ENCODE measurements at regions not wholly inside any gene's neighbourhood (a gene's known extent, or its start where the extent isn't known, plus 50 kb on each side); places are given as distances from the start of the nearest gene placed in this dataset.
A peak's percentile ranks its signal among the peaks of the same experiment; 100 is the strongest.
"Not testable (repeated sequence)": the region's sequence is repeated elsewhere in the genome, so short reads cannot be mapped to it uniquely, and the experiment has no call there.

DNA sequence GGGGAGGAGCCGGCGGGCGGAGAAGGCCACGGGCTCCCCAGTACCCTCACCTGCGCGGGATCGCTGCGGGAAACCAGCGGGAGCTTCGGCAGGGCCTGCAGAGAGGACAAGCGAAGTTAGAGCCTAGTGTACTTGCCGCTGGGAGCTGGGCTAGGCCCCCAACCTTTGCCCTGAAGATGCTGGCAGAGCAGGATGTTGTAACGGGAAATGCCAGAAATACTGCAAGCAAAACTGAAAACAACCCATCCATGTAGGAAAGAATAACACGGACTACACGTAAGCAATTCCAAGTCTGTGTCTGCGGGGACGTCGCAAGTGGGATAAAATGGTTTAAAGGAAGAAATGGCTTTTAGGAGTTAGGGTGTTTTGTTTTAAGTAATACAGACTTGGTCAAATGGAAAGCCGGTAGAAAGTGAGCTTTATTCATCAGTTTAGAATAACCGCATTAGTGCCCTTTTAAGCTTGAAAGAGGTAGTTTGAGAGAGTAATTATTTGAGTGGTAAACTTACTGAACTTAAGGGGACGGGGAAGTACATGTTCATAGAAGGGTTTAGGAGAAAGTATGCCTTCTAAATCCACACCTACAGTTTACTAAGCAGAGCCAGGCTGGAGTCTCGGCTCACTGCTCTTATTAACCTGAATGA, 121.3 kb upstream of the NIPA1 start:
- WGBS, 2 experiments: 28 to 34% methylated on average over 5 to 6 of the region's 22 CpGs
- Histone ChIP-seq H3K27me3 (ENCODE audit: control insufficient read depth, insufficient read depth, low read length, poor library complexity, severe bottlenecking) (peaks cover 31% of the 10 kb centered on the region), H3K4me3 (ENCODE audit: insufficient read depth, low read depth, low read length) (peak overlapping the region; percentile 33)
- H3K4me1 ChIP-seq (ENCODE audit: control insufficient read depth, insufficient read depth, low read length); H3K36me3 ChIP-seq (ENCODE audit: control insufficient read depth, insufficient read depth, low read length); H3K27ac ChIP-seq (ENCODE audit: insufficient read depth, low read depth, low read length, poor library complexity, severe bottlenecking); H3K9me3 ChIP-seq (ENCODE audit: control insufficient read depth, low read length): not testable (repeated sequence)

GRCh38 chr15:22665711-22666110, 120.7 kb upstream of the NIPA1 start:
- not testable (repeated sequence) for H3K36me3 ChIP-seq (ENCODE audit: control insufficient read depth, insufficient read depth, low read length); H3K9me3 ChIP-seq (ENCODE audit: control insufficient read depth, low read length); H3K27ac ChIP-seq (ENCODE audit: insufficient read depth, low read depth, low read length, poor library complexity, severe bottlenecking); H3K4me3 ChIP-seq (ENCODE audit: insufficient read depth, low read depth, low read length); H3K4me1 ChIP-seq (ENCODE audit: control insufficient read depth, insufficient read depth, low read length)
- peaks cover 31% of the 10 kb centered on the region for H3K27me3 ChIP-seq (ENCODE audit: control insufficient read depth, insufficient read depth, low read length, poor library complexity, severe bottlenecking)
- 91% methylated on average over 1 of the region's 2 CpGs; no CpG with 5 or more reads in 1 of the 2 experiments for WGBS, 2 experiments

GRCh38 chr15:22684786-22685185, 101.7 kb upstream of the NIPA1 start:
- H3K4me1 ChIP-seq (ENCODE audit: control insufficient read depth, insufficient read depth, low read length); H3K27me3 ChIP-seq (ENCODE audit: control insufficient read depth, insufficient read depth, low read length, poor library complexity, severe bottlenecking); H3K4me3 ChIP-seq (ENCODE audit: insufficient read depth, low read depth, low read length); H3K27ac ChIP-seq (ENCODE audit: insufficient read depth, low read depth, low read length, poor library complexity, severe bottlenecking); H3K36me3 ChIP-seq (ENCODE audit: control insufficient read depth, insufficient read depth, low read length); H3K9me3 ChIP-seq (ENCODE audit: control insufficient read depth, low read length): not testable (repeated sequence)
- WGBS, 2 experiments: 77 to 85% methylated on average over 2 of the region's 2 CpGs

GRCh38 chr15:22699881-22700280, 86.6 kb upstream of the NIPA1 start:
- not testable (repeated sequence) for H3K27me3 ChIP-seq (ENCODE audit: control insufficient read depth, insufficient read depth, low read length, poor library complexity, severe bottlenecking); H3K9me3 ChIP-seq (ENCODE audit: control insufficient read depth, low read length); H3K4me3 ChIP-seq (ENCODE audit: insufficient read depth, low read depth, low read length); H3K4me1 ChIP-seq (ENCODE audit: control insufficient read depth, insufficient read depth, low read length); H3K36me3 ChIP-seq (ENCODE audit: control insufficient read depth, insufficient read depth, low read length); H3K27ac ChIP-seq (ENCODE audit: insufficient read depth, low read depth, low read length, poor library complexity, severe bottlenecking)
- 71 to 92% methylated on average over 2 of the region's 3 CpGs for WGBS, 2 experiments

DNA sequence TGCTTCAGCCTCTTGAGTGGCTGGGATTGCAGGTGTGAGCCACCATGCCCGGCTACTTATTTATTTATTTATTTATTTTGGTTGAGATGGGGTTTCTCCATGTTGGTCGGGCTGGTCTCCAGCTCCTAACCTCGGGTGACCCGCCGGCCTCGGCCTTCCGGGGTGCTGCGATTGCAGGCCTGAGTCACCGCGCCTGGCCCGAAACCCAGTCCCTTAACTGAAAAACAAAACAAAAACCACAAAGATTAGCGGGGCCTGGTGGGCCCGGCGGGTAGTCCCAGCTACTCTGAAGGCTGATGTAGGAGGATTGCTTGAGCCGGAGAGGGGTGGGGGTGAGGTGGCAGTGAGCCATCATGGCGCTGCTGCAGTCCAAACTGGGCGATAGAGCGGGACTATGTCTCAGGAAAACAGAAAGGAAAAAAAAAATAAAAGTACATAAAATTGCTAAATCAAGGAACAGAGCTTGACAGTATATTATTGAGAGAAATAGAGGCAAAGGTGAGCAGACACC, 75.6 kb upstream of the NIPA1 start:
- H3K27ac ChIP-seq (ENCODE audit: insufficient read depth, low read depth, low read length, poor library complexity, severe bottlenecking); H3K9me3 ChIP-seq (ENCODE audit: control insufficient read depth, low read length); H3K36me3 ChIP-seq (ENCODE audit: control insufficient read depth, insufficient read depth, low read length); H3K4me3 ChIP-seq (ENCODE audit: insufficient read depth, low read depth, low read length); H3K4me1 ChIP-seq (ENCODE audit: control insufficient read depth, insufficient read depth, low read length): not testable (repeated sequence)
- 75 to 97% methylated on average over 12 to 15 of the region's 18 CpGs for WGBS, 2 experiments
- H3K27me3 ChIP-seq (ENCODE audit: control insufficient read depth, insufficient read depth, low read length, poor library complexity, severe bottlenecking): peaks cover 14% of the 10 kb centered on the region

DNA sequence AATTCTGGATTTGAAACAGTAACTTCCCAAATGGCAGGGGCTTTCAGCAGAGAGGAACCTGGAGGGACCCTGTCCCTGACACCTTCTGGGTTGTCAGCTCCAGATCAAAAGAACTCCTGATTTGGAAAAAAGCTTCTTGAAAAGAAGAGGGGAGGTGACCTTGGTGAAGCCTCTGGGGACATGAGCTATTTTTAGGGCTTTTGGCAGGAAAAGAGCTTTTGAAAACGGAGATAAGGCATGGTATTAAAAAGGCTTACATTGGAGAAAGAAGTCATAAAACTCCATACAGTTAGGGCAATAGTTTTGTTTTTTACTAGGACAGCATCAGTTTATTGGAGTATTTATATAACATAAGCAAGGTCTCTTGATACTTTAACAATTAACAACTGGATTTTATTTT, 72.5 kb upstream of the NIPA1 start:
- not testable (repeated sequence) for H3K4me1 ChIP-seq (ENCODE audit: control insufficient read depth, insufficient read depth, low read length); H3K27ac ChIP-seq (ENCODE audit: insufficient read depth, low read depth, low read length, poor library complexity, severe bottlenecking); H3K36me3 ChIP-seq (ENCODE audit: control insufficient read depth, insufficient read depth, low read length); H3K4me3 ChIP-seq (ENCODE audit: insufficient read depth, low read depth, low read length); H3K9me3 ChIP-seq (ENCODE audit: control insufficient read depth, low read length)
- WGBS, 2 experiments: 50% methylated on average over 1 of the region's 1 CpG; no CpG with 5 or more reads in 1 of the 2 experiments
- H3K27me3 ChIP-seq (ENCODE audit: control insufficient read depth, insufficient read depth, low read length, poor library complexity, severe bottlenecking): peaks cover 14% of the 10 kb centered on the region

- not testable (repeated sequence) for H3K27ac ChIP-seq (ENCODE audit: insufficient read depth, low read depth, low read length, poor library complexity, severe bottlenecking); H3K36me3 ChIP-seq (ENCODE audit: control insufficient read depth, insufficient read depth, low read length); H3K9me3 ChIP-seq (ENCODE audit: control insufficient read depth, low read length); H3K4me1 ChIP-seq (ENCODE audit: control insufficient read depth, insufficient read depth, low read length)
- peaks cover 14% of the 10 kb centered on the region for H3K27me3 ChIP-seq (ENCODE audit: control insufficient read depth, insufficient read depth, low read length, poor library complexity, severe bottlenecking)
- 31 to 40% methylated on average over 48 to 51 of the region's 77 CpGs for WGBS, 2 experiments
- H3K4me3 ChIP-seq (ENCODE audit: insufficient read depth, low read depth, low read length): peak overlapping the region; percentile 6
Observed at GRCh38 chr15:22714358-22715132, 71.9 kb upstream of the NIPA1 start.

- WGBS, 2 experiments: 88% methylated on average over 16 to 20 of the region's 32 CpGs
Observed at GRCh38 chr15:22715133-22715845, 71.2 kb upstream of the NIPA1 start.

GRCh38 chr15:22719980-22720379, 66.5 kb upstream of the NIPA1 start:
- not testable (repeated sequence) for H3K4me1 ChIP-seq (ENCODE audit: control insufficient read depth, insufficient read depth, low read length); H3K4me3 ChIP-seq (ENCODE audit: insufficient read depth, low read depth, low read length); H3K36me3 ChIP-seq (ENCODE audit: control insufficient read depth, insufficient read depth, low read length); H3K9me3 ChIP-seq (ENCODE audit: control insufficient read depth, low read length); H3K27me3 ChIP-seq (ENCODE audit: control insufficient read depth, insufficient read depth, low read length, poor library complexity, severe bottlenecking); H3K27ac ChIP-seq (ENCODE audit: insufficient read depth, low read depth, low read length, poor library complexity, severe bottlenecking)
- WGBS, 2 experiments: 95 to 100% methylated on average over 1 of the region's 1 CpG

More at GRCh38 chr15:22715133-22715845, 71.2 kb upstream of the NIPA1 start:
- not testable (repeated sequence) for H3K36me3 ChIP-seq (ENCODE audit: control insufficient read depth, insufficient read depth, low read length); H3K27ac ChIP-seq (ENCODE audit: insufficient read depth, low read depth, low read length, poor library complexity, severe bottlenecking); H3K9me3 ChIP-seq (ENCODE audit: control insufficient read depth, low read length); H3K4me3 ChIP-seq (ENCODE audit: insufficient read depth, low read depth, low read length); H3K4me1 ChIP-seq (ENCODE audit: control insufficient read depth, insufficient read depth, low read length)
- peaks cover 14% of the 10 kb centered on the region for H3K27me3 ChIP-seq (ENCODE audit: control insufficient read depth, insufficient read depth, low read length, poor library complexity, severe bottlenecking)

- not testable (repeated sequence) for H3K4me1 ChIP-seq (ENCODE audit: control insufficient read depth, insufficient read depth, low read length); H3K27me3 ChIP-seq (ENCODE audit: control insufficient read depth, insufficient read depth, low read length, poor library complexity, severe bottlenecking); H3K9me3 ChIP-seq (ENCODE audit: control insufficient read depth, low read length); H3K36me3 ChIP-seq (ENCODE audit: control insufficient read depth, insufficient read depth, low read length); H3K27ac ChIP-seq (ENCODE audit: insufficient read depth, low read depth, low read length, poor library complexity, severe bottlenecking); H3K4me3 ChIP-seq (ENCODE audit: insufficient read depth, low read depth, low read length)
- 86% methylated on average over 1 of the region's 2 CpGs; no CpG with 5 or more reads in 1 of the 2 experiments for WGBS, 2 experiments
Observed at GRCh38 chr15:22726104-22726503, 60.3 kb upstream of the NIPA1 start.
